ENCODE measurements at regions not wholly inside any gene's neighbourhood (a gene's known extent, or its start where the extent isn't known, plus 50 kb on each side); places are given as distances from the start of the nearest gene placed in this dataset.

DNA sequence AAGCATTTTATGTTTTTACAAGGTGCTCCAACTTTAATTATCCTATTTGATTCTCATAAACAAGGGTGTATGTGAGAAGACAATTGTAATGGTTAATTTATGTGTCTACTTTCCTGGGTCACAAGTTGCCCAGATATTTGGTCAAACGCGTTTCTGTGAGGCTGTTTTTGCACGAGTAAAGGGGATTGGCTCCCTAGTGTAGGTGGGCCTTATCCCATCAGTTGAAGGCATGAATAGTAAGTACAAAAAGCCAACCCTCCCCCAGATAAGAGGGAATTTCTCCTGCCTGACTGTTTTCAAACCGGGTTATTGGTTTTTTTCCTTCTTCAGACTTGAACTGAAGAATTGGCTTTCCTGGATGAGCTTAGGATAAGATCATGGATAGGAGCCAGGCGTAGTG lies 224.0 kb upstream of the NCKAP5 start (continued):
- TF ChIP-seq, protein P1, sequence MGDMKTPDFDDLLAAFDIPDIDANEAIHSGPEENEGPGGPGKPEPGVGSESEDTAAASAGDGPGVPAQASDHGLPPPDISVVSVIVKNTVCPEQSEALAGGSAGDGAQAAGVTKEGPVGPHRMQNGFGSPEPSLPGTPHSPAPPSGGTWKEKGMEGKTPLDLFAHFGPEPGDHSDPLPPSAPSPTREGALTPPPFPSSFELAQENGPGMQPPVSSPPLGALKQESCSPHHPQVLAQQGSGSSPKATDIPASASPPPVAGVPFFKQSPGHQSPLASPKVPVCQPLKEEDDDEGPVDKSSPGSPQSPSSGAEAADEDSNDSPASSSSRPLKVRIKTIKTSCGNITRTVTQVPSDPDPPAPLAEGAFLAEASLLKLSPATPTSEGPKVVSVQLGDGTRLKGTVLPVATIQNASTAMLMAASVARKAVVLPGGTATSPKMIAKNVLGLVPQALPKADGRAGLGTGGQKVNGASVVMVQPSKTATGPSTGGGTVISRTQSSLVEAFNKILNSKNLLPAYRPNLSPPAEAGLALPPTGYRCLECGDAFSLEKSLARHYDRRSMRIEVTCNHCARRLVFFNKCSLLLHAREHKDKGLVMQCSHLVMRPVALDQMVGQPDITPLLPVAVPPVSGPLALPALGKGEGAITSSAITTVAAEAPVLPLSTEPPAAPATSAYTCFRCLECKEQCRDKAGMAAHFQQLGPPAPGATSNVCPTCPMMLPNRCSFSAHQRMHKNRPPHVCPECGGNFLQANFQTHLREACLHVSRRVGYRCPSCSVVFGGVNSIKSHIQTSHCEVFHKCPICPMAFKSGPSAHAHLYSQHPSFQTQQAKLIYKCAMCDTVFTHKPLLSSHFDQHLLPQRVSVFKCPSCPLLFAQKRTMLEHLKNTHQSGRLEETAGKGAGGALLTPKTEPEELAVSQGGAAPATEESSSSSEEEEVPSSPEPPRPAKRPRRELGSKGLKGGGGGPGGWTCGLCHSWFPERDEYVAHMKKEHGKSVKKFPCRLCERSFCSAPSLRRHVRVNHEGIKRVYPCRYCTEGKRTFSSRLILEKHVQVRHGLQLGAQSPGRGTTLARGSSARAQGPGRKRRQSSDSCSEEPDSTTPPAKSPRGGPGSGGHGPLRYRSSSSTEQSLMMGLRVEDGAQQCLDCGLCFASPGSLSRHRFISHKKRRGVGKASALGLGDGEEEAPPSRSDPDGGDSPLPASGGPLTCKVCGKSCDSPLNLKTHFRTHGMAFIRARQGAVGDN (IDR thresholded peaks at IDR 0.05): no peak
- TF ChIP-seq, protein P2, sequence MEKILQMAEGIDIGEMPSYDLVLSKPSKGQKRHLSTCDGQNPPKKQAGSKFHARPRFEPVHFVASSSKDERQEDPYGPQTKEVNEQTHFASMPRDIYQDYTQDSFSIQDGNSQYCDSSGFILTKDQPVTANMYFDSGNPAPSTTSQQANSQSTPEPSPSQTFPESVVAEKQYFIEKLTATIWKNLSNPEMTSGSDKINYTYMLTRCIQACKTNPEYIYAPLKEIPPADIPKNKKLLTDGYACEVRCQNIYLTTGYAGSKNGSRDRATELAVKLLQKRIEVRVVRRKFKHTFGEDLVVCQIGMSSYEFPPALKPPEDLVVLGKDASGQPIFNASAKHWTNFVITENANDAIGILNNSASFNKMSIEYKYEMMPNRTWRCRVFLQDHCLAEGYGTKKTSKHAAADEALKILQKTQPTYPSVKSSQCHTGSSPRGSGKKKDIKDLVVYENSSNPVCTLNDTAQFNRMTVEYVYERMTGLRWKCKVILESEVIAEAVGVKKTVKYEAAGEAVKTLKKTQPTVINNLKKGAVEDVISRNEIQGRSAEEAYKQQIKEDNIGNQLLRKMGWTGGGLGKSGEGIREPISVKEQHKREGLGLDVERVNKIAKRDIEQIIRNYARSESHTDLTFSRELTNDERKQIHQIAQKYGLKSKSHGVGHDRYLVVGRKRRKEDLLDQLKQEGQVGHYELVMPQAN (conservative IDR thresholded peaks at IDR 0.05): no peak
- TF ChIP-seq, protein P3, sequence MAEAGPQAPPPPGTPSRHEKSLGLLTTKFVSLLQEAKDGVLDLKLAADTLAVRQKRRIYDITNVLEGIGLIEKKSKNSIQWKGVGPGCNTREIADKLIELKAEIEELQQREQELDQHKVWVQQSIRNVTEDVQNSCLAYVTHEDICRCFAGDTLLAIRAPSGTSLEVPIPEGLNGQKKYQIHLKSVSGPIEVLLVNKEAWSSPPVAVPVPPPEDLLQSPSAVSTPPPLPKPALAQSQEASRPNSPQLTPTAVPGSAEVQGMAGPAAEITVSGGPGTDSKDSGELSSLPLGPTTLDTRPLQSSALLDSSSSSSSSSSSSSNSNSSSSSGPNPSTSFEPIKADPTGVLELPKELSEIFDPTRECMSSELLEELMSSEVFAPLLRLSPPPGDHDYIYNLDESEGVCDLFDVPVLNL (IDR thresholded peaks at IDR 0.05; ENCODE audit: low read depth, low read length): no peak
- TF ChIP-seq, protein P4, sequence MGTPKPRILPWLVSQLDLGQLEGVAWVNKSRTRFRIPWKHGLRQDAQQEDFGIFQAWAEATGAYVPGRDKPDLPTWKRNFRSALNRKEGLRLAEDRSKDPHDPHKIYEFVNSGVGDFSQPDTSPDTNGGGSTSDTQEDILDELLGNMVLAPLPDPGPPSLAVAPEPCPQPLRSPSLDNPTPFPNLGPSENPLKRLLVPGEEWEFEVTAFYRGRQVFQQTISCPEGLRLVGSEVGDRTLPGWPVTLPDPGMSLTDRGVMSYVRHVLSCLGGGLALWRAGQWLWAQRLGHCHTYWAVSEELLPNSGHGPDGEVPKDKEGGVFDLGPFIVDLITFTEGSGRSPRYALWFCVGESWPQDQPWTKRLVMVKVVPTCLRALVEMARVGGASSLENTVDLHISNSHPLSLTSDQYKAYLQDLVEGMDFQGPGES (IDR thresholded peaks at IDR 0.05): no peak
- TF ChIP-seq, protein P5, sequence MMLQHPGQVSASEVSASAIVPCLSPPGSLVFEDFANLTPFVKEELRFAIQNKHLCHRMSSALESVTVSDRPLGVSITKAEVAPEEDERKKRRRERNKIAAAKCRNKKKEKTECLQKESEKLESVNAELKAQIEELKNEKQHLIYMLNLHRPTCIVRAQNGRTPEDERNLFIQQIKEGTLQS (IDR thresholded peaks at IDR 0.05; ENCODE audit: borderline replicate concordance, extremely low read depth, low read depth, low read length): no peak
- no peak for TF ChIP-seq CBFB (IDR thresholded peaks at IDR 0.05; ENCODE audit: low read depth)
- TF ChIP-seq KLF5 (IDR thresholded peaks at IDR 0.05; ENCODE audit: partially characterized antibody): no peak
- TF ChIP-seq ZNF217 (IDR thresholded peaks at IDR 0.05): no peak
- TF ChIP-seq HDAC6 (IDR thresholded peaks at IDR 0.05; ENCODE audit: unreplicated experiment): no peak
- TF ChIP-seq NFXL1 (IDR thresholded peaks at IDR 0.05; ENCODE audit: borderline replicate concordance): no peak
- TF ChIP-seq, protein P6, sequence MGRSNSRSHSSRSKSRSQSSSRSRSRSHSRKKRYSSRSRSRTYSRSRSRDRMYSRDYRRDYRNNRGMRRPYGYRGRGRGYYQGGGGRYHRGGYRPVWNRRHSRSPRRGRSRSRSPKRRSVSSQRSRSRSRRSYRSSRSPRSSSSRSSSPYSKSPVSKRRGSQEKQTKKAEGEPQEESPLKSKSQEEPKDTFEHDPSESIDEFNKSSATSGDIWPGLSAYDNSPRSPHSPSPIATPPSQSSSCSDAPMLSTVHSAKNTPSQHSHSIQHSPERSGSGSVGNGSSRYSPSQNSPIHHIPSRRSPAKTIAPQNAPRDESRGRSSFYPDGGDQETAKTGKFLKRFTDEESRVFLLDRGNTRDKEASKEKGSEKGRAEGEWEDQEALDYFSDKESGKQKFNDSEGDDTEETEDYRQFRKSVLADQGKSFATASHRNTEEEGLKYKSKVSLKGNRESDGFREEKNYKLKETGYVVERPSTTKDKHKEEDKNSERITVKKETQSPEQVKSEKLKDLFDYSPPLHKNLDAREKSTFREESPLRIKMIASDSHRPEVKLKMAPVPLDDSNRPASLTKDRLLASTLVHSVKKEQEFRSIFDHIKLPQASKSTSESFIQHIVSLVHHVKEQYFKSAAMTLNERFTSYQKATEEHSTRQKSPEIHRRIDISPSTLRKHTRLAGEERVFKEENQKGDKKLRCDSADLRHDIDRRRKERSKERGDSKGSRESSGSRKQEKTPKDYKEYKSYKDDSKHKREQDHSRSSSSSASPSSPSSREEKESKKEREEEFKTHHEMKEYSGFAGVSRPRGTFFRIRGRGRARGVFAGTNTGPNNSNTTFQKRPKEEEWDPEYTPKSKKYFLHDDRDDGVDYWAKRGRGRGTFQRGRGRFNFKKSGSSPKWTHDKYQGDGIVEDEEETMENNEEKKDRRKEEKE (IDR thresholded peaks at IDR 0.05): no peak
- TF ChIP-seq, protein P7, sequence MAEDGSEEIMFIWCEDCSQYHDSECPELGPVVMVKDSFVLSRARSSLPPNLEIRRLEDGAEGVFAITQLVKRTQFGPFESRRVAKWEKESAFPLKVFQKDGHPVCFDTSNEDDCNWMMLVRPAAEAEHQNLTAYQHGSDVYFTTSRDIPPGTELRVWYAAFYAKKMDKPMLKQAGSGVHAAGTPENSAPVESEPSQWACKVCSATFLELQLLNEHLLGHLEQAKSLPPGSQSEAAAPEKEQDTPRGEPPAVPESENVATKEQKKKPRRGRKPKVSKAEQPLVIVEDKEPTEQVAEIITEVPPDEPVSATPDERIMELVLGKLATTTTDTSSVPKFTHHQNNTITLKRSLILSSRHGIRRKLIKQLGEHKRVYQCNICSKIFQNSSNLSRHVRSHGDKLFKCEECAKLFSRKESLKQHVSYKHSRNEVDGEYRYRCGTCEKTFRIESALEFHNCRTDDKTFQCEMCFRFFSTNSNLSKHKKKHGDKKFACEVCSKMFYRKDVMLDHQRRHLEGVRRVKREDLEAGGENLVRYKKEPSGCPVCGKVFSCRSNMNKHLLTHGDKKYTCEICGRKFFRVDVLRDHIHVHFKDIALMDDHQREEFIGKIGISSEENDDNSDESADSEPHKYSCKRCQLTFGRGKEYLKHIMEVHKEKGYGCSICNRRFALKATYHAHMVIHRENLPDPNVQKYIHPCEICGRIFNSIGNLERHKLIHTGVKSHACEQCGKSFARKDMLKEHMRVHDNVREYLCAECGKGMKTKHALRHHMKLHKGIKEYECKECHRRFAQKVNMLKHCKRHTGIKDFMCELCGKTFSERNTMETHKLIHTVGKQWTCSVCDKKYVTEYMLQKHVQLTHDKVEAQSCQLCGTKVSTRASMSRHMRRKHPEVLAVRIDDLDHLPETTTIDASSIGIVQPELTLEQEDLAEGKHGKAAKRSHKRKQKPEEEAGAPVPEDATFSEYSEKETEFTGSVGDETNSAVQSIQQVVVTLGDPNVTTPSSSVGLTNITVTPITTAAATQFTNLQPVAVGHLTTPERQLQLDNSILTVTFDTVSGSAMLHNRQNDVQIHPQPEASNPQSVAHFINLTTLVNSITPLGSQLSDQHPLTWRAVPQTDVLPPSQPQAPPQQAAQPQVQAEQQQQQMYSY (CRISPR knock-in tag; IDR thresholded peaks at IDR 0.05): no peak
- no peak for TF ChIP-seq ZSCAN29 (IDR thresholded peaks at IDR 0.05)
- TF ChIP-seq ZNF207 (IDR thresholded peaks at IDR 0.05; ENCODE audit: borderline replicate concordance): no peak
- no peak for TF ChIP-seq BACH1 (IDR thresholded peaks at IDR 0.05; ENCODE audit: borderline replicate concordance)

All from GM12878 (cell line).